GM12878 (cell line): ENCODE measurements at regions not wholly inside any gene's neighbourhood (a gene's known extent, or its start where the extent isn't known, plus 50 kb on each side); places are given as distances from the start of the nearest gene placed in this dataset.

ENCODE experiments used
- ATAC-seq: fragments of 200-7000 bp; cut with Tn5 transposase; 3 replicates; pipeline ENCODE4 v1.9.1; 2020; ENCODE audit warnings: mild to moderate bottlenecking, moderate library complexity
- BruUV-seq: library from RNA; stranded (reverse); fragments of 400-500 nt; replicated peaks from 2 replicates; lab custom pipeline; 2021; lab: Mats Ljungman, UMichigan
- CTCF ChIA-PET: fragments of 300-600 bp; sonication (Branson Sonifier 250); formaldehyde crosslinking; extraction: SDS; loops from one replicate; lab custom pipeline; 2021; ENCODE audit warnings: inconsistent platforms; lab: Yijun Ruan, JAX
- POLR2A ChIA-PET: fragments of 350-600 bp; formaldehyde crosslinking; extraction: SDS; loops from one replicate; lab custom pipeline; 2021; ENCODE audit warnings: inconsistent platforms; lab: Charles Lee
- RAD21 ChIA-PET: fragments of 300-600 bp; sonication (Branson Sonifier 250); formaldehyde crosslinking; loops from one replicate; lab custom pipeline; 2023; ENCODE audit warnings: antibody characterized with exemption; ENCODE audit not compliant: unreplicated experiment; lab: Charles Lee
- SMC1A ChIA-PET: fragments of 300-600 bp; sonication (Branson Sonifier 250); formaldehyde crosslinking; loops from one replicate; lab custom pipeline; 2023; ENCODE audit not compliant: unreplicated experiment, uncharacterized antibody; lab: Charles Lee
- DNase-seq: peaks from one replicate; pipeline ENCODE4 v3.0.0-alpha.2; 2011; ENCODE audit warnings: low read depth, low spot score
- FAIRE-seq: peaks from 3 replicates; lab custom pipeline; 2011; peaks lifted over from hg19 to GRCh38; lab: Jason Lieb, UNC
- H2AFZ ChIP-seq: 2 replicates; pipeline ENCODE4 v1.6.0; 2011; ENCODE audit warnings: low read depth, low read length, control low read depth; ENCODE audit not compliant: control insufficient read depth
- H3K27ac ChIP-seq: 2 replicates; pipeline ENCODE4 v1.5.1; 2011; ENCODE audit warnings: control low read depth; ENCODE audit not compliant: control insufficient read depth, insufficient read depth
- H3K27me3 ChIP-seq, 2 experiments: replicated peaks in 1 of 2; 2 replicates each; pipeline versions ENCODE4 v1.6.0 to v1.6.1; 2011; ENCODE audit warnings: low read length in 1 of 2; ENCODE audit not compliant: control insufficient read depth in 2 of 2, insufficient read depth in 2 of 2
- H3K36me3 ChIP-seq, 2 experiments: 2 replicates each; pipeline ENCODE4 v1.5.1; 2011; ENCODE audit warnings: low read length in 1 of 2; ENCODE audit not compliant: control insufficient read depth in 2 of 2, insufficient read depth in 2 of 2
- H3K4me1 ChIP-seq: 2 replicates; pipeline ENCODE4 v1.6.1; 2011; ENCODE audit warnings: mild to moderate bottlenecking, low read length, moderate library complexity, mixed read lengths; ENCODE audit not compliant: control insufficient read depth, insufficient read depth
- H3K4me2 ChIP-seq: 2 replicates; pipeline ENCODE4 v1.6.0; 2011; ENCODE audit warnings: control low read depth; ENCODE audit not compliant: control insufficient read depth, insufficient read depth
- H3K4me3 ChIP-seq: fragments of 200-600 bp; sonication (generic); 2 replicates; pipeline ENCODE4 v1.5.1; 2016
- H3K79me2 ChIP-seq: 2 replicates; pipeline ENCODE4 v1.6.0; 2011; ENCODE audit warnings: low read length; ENCODE audit not compliant: control insufficient read depth, insufficient read depth
- H3K9ac ChIP-seq: 2 replicates; pipeline ENCODE4 v1.8.0; 2011; ENCODE audit warnings: low read length, control low read depth, mixed read lengths; ENCODE audit not compliant: control insufficient read depth, insufficient read depth
- H3K9me3 ChIP-seq: replicated peaks from 3 replicates; pipeline ENCODE4 v1.5.1; 2011; ENCODE audit warnings: mild to moderate bottlenecking, low read length; ENCODE audit not compliant: control insufficient read depth, insufficient read depth
- H4K20me1 ChIP-seq: 2 replicates; pipeline ENCODE4 v1.6.0; 2011; ENCODE audit not compliant: control insufficient read depth, insufficient read depth
- BRCA1 ChIP-seq: IDR thresholded peaks from 2 replicates; pipeline ENCODE4 v1.6.1; 2011; ENCODE audit warnings: low read depth, low read length, improper control_type of control experiment
- CHD4 ChIP-seq: fragments of 200-600 bp; sonication (generic); IDR thresholded peaks from 2 replicates; pipeline ENCODE4 v1.6.1; 2016; ENCODE audit warnings: mild to moderate bottlenecking
- EED ChIP-seq: sonication (generic); IDR thresholded peaks from 2 replicates; pipeline ENCODE4 v1.6.1; 2016; ENCODE audit warnings: antibody characterized with exemption, low read depth
- HDAC6 ChIP-seq: fragments of 200-600 bp; sonication (generic); IDR thresholded peaks from one replicate; pipeline ENCODE4 v1.8.0; 2017; ENCODE audit warnings: antibody characterized with exemption; ENCODE audit not compliant: unreplicated experiment
- MYB ChIP-seq: fragments of 150-350 bp; IDR thresholded peaks from 2 replicates; pipeline ENCODE4 v1.6.1; 2014; ENCODE audit warnings: mild to moderate bottlenecking, low read depth, low read length, borderline replicate concordance
- NFXL1 ChIP-seq: fragments of 450-650 bp; IDR thresholded peaks from 2 replicates; pipeline ENCODE4 v1.6.1; 2017; ENCODE audit warnings: antibody characterized with exemption, mild to moderate bottlenecking, borderline replicate concordance
- NFYB ChIP-seq: IDR thresholded peaks from 2 replicates; pipeline ENCODE4 v1.6.1; 2011; ENCODE audit warnings: low read depth, mild to moderate bottlenecking, low read length, improper control_type of control experiment, moderate library complexity; ENCODE audit not compliant: insufficient read depth
- NR2C2 ChIP-seq: IDR thresholded peaks from 2 replicates; pipeline ENCODE4 v1.6.1; 2011; ENCODE audit warnings: borderline replicate concordance, low read depth; ENCODE audit not compliant: control insufficient read depth, insufficient read length
- PAX5 ChIP-seq: IDR thresholded peaks from 2 replicates; pipeline ENCODE4 v1.6.1; 2011; ENCODE audit warnings: low read depth, low read length, borderline replicate concordance
- POU2F2 ChIP-seq: IDR thresholded peaks from 3 replicates; pipeline ENCODE4 v1.6.1; 2011; ENCODE audit warnings: low read depth, mild to moderate bottlenecking, low read length, borderline replicate concordance
- RCOR1 ChIP-seq: conservative IDR thresholded peaks from 2 replicates; pipeline ENCODE4 v1.6.1; 2012; ENCODE audit warnings: low read depth, low read length, improper control_type of control experiment
- SMAD1 ChIP-seq: fragments of 450-650 bp; IDR thresholded peaks from 2 replicates; pipeline ENCODE4 v1.6.1; 2018; ENCODE audit warnings: mild to moderate bottlenecking, low read depth; ENCODE audit not compliant: partially characterized antibody
- SREBF2 ChIP-seq: IDR thresholded peaks from 2 replicates; pipeline ENCODE4 v1.6.1; 2012; ENCODE audit warnings: mild to moderate bottlenecking, low read length
- SRF ChIP-seq, 2 experiments: IDR thresholded peaks; 2 replicates each; pipeline ENCODE4 v1.6.1; 2011; ENCODE audit warnings: low read depth in 2 of 2, low read length in 2 of 2, mild to moderate bottlenecking in 1 of 2, moderate library complexity in 1 of 2
- ZNF207 ChIP-seq: fragments of 450-650 bp; IDR thresholded peaks from 2 replicates; pipeline ENCODE4 v1.6.1; 2014; ENCODE audit warnings: antibody characterized with exemption, mild to moderate bottlenecking, borderline replicate concordance
- ZNF622 ChIP-seq: fragments of 450-650 bp; IDR thresholded peaks from 2 replicates; pipeline ENCODE4 v1.6.1; 2017; ENCODE audit warnings: mild to moderate bottlenecking, inconsistent platforms
- WGBS: methylation state at CpG from one replicate; pipeline ENCODE4 v1.1.6; 2016; ENCODE audit warnings: low lambda C conversion rate; ENCODE audit not compliant: insufficient replicate concordance, insufficient coverage; ENCODE audit errors: missing lambda C conversion rate; 5-methylcytosine and 5-hydroxymethylcytosine counted together
- in situ Hi-C: fragments of 300-500 bp; cut with MboI; formaldehyde crosslinking; loops from 9 replicates; pipeline ENCODE4 v1.14.3; 2018; ENCODE audit warnings: mixed read lengths
- intact Hi-C: fragments of 100-400 bp; cut with micrococcal nuclease; formaldehyde crosslinking; loops from one replicate; pipeline ENCODE4 v1.14.2; 2022; ENCODE audit not compliant: unreplicated experiment
- TF ChIP-seq, protein P1 (sequence below): IDR thresholded peaks from 2 replicates; pipeline ENCODE4 v1.6.1; 2012; ENCODE audit warnings: low read depth, low read length, improper control_type of control experiment

DNA sequence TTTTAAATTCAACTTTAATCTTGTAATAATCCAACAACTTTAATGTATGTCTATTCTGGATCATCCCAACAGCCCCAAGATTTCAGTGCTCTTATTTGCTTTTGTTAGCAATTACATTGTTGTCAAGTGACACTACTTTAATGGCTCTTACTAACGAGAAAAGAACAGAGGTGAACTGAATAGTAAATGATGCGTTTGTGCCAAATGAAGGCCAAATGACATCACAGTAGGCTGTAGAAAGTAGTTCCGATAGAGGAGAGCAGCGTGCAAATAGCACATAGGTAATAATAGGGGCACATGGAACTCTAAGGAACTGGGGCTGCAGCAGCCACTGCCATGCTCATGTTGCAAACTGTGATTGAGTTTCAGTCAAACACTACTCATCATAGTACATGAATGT lies 301.9 kb downstream of the LMX1A start:
- WGBS: 27% methylated on average over 4 of the region's 4 CpGs
- no peaks in the 10 kb centered on the region for H4K20me1 ChIP-seq
- ChIA-PET RAD21 (no interaction called here), POLR2A (no interaction called here), SMC1A (no interaction called here), CTCF (no interaction called here)
- no peaks in the 10 kb centered on the region for H3K9me3 ChIP-seq
- FAIRE-seq: no peak
- intact Hi-C loops: no loop called here
- H3K4me2 ChIP-seq: no peak overlapping the region
- no peak overlapping the region for H3K4me3 ChIP-seq
- no TSS peak for BruUV-seq
- no peak for ATAC-seq
- H3K27me3 ChIP-seq: no peaks in the 10 kb centered on the region; a peak in 1 of 4 replicates
- no peak overlapping the region for H3K9ac ChIP-seq
- H3K79me2 ChIP-seq: no peaks in the 10 kb centered on the region
- no peak overlapping the region for H3K27ac ChIP-seq
- no peaks in the 10 kb centered on the region for H3K4me1 ChIP-seq
- H3K36me3 ChIP-seq: no peaks in the 10 kb centered on the region
- H2AFZ ChIP-seq: no peak overlapping the region
- TF ChIP-seq CHD4 (no peak), NFXL1 (no peak), ZNF207 (no peak), PAX5 (no peak), HDAC6 (no peak), MYB (no peak), EED (no peak), SREBF2 (no peak)
- TF ChIP-seq, all 136 proteins: peak for 0
- in situ Hi-C loops: no loop called here
- DNase-seq: no peak

DNA sequence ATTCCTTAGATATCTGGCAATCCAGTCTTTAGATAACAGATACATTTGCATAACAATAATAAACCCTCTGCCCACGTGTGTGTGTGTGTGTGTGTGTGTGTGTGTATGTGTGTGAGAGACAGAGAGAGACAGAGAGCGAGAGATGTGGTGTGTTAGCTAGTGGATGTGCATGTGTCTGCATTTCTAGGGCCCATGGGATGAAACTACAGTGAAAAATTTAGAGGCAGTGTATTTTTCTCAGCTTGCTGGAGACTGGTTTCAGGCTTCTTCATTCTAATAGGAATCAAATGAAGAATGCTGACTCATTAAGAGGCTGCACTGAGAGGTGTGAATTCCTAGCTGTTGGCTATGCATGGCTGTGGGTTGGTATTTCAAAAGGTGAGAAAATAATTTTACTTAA lies 303.2 kb downstream of the LMX1A start:
- Histone ChIP-seq H2AFZ (no peak overlapping the region), H3K36me3 (no peaks in the 10 kb centered on the region), H3K27ac (no peak overlapping the region), H3K27me3 (no peaks in the 10 kb centered on the region; a peak in 1 of 4 replicates), H3K4me2 (no peak overlapping the region), H3K4me3 (no peak overlapping the region), H4K20me1 (no peaks in the 10 kb centered on the region), H3K9me3 (no peaks in the 10 kb centered on the region), H3K79me2 (no peaks in the 10 kb centered on the region), H3K4me1 (no peaks in the 10 kb centered on the region), H3K9ac (no peak overlapping the region)
- in situ Hi-C loops (no loop called here), intact Hi-C loops (no loop called here)
- no peak for ATAC-seq
- RAD21 ChIA-PET: no interaction called here
- BruUV-seq: no TSS peak
- POLR2A ChIA-PET: no interaction called here
- CTCF ChIA-PET: no interaction called here
- SMC1A ChIA-PET: no interaction called here
- no peak for FAIRE-seq
- DNase-seq: no peak
- WGBS: 0% methylated on average over 2 of the region's 2 CpGs
- TF ChIP-seq NR2C2 (no peak), RCOR1 (no peak), SRF (IDR thresholded peaks at IDR 0.05; ENCODE audit: low read depth in 2 of 2, low read length in 2 of 2) (no peak), POU2F2 (no peak), ZNF622 (no peak), NFYB (no peak), SMAD1 (no peak), BRCA1 (no peak)
- TF ChIP-seq, protein P1, sequence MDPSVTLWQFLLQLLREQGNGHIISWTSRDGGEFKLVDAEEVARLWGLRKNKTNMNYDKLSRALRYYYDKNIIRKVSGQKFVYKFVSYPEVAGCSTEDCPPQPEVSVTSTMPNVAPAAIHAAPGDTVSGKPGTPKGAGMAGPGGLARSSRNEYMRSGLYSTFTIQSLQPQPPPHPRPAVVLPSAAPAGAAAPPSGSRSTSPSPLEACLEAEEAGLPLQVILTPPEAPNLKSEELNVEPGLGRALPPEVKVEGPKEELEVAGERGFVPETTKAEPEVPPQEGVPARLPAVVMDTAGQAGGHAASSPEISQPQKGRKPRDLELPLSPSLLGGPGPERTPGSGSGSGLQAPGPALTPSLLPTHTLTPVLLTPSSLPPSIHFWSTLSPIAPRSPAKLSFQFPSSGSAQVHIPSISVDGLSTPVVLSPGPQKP: no peak
